HG03342 (cell line): ENCODE measurements at regions not wholly inside any gene's neighbourhood (a gene's known extent, or its start where the extent isn't known, plus 50 kb on each side); places are given as distances from the start of the nearest gene placed in this dataset.
A peak's percentile ranks its signal among the peaks of the same experiment; 100 is the strongest.

Experiments
- ATAC-seq: cut with Tn5 transposase; IDR thresholded peaks from one replicate; pipeline ENCODE4 v1.9.1; 2021; ENCODE audit warnings: mild to moderate bottlenecking, moderate library complexity; ENCODE audit not compliant: unreplicated experiment

DNA sequence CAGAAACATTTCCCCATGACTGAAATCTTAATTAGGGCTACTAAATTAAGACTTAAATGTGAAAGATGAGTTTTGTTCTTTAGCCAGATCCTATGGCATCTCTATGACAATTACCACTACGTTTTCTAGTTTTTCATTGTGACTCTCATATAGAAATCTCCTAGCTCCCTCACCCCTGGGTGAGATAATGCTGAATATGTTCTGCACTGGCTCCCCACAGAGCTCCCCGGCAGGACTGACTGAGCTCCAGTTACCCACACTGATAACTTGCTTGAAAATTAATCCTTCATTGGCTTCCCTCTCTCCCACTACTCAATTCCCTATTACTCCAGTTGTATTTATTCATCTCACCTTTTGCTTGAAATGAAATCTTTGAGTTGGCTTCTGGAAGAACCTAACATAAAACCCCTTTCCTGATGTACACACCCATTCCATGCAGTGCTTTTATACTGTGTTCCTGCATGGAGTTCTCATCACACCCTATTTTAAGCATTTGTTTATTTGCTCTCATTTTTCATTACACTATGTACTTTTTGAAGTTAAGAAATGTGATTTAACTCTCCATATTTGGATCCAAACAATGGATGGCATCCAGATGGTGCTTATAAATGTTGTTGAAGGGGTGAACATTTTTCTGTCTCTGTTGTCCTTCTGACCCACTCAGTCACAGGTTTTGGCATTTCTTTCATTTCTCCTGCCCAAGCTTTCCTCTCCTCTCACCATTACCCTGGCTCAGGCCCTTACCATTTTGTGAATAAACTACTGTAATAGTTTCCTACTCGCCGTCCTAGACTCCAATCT is 623.4 kb downstream of the SPRY1 start:
- no peak for ATAC-seq

DNA sequence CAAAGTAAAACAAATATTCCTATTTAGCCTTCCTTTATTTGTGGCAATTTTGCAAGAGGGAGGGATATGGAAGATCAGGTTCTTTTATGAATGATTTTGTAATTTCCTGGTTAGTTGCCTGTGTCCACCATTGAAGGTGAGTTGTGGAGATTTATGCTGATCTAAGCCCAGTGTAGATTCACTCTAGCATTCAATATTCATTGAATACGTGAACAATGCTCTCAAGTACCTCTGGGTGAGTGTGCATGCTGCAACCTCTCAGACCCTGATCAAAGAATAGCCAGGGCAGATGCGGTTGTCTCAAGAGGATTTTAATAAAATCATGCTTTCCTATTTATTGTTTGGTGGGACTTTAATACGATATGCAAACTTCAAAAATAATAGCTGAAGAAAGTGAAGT is 628.4 kb downstream of the SPRY1 start:
- ATAC-seq = no peak

DNA sequence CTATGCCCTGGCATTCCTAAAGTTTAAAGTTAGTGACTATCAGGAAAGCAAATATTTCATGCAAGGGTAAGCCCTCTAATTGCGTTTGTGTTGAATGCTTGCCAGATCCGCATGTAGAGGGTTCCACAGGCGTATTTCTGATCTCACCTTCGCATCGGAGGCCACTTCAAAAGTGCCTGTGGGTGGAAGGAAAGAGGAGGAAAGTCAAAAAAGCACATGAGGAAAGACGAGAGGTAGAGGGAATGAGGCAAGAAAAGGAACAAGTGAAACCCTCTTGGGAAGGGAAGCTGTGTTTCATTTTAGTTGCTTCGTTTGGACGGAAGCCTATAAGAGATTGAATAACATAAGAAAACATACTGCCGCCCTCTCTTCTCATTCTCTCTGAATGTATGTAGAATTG is 628.8 kb downstream of the SPRY1 start:
- no peak for ATAC-seq

DNA sequence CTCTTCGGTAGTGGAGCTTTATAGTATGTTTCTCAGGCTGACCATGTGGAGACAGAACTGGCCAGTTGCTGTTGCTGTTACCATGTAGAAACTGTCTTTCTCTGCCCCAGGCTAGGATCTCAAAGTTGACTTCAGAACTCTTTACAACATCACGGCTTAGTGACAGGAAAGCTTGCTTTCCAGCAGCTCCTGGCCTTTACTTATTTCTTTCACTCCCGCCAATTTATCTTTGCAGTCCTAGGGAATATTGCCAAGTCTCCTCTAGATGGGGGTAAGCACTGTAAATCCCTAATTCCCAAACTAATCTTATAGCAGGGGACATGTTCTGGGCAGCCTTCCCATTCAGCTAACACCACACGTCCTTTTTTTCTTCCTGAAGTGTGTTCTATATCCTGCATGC is 631.6 kb downstream of the SPRY1 start:
- ATAC-seq = no peak

DNA sequence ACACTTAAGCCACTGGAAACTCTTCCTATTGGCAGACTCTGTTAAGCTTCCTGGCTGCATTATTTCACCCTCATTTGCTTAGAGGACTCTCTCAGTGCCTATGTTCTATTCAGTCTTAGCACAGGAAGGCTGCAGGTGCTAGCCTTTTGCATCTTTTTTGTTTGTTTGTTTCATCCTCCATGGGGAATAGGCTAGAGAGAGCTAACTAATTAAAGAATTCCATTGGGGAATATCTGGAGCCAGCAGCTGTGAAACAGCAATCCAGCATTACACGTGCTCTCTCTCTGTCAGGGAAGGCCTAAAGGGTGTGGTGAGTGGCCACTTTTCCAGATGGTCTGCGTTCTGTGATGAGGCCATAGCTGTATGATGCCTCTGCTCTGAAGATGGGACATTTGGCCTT is 633.6 kb downstream of the SPRY1 start:
- ATAC-seq = no peak

DNA sequence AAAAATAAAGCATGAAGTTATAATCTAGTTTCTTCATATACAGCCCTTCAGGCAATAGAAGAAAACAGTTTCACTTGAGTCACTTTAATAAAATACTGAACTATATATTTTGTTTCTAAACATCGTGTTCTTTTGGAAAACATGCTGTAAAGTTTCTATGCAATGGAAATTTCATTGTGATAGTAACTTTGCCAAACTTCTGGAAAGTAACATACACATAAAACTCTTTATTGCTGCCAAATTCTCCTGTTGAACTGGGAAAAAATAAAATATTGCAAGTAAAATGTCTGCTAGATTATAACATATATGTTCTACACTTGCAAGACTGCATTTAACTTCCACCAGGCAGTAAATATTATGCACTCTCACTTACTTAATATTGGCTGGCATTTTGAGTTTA is 635.4 kb downstream of the SPRY1 start:
- ATAC-seq = no peak

DNA sequence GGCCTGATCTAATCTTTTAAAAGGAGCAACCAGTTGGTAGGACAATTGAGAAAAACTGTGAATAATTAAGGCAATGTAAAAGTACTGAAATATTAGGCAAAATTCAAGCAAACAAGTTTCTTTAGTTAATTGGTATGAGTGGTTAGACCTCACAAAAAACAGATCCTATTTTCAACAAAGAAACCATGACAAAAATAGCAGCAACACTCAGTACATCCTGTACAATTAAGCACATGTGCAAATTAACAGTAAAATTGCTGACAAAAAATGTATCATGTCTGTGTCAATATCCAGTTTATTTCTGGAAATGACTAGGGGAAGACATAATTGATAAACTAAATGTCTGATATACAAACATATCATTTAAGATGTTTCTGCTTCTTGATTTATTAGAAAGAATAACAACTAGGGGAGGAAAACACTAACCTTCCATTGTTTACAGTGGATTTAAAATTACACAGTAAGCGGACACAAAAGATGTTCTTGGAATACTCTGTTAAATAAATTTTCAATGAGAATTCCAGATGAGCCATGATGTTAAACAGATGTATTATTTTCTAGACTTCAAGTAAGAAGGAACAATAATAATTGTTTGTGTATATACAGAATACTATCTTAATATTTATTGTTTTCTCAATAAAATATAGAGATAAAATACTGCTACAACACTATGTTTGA is 638.9 kb downstream of the SPRY1 start:
- no peak for ATAC-seq

DNA sequence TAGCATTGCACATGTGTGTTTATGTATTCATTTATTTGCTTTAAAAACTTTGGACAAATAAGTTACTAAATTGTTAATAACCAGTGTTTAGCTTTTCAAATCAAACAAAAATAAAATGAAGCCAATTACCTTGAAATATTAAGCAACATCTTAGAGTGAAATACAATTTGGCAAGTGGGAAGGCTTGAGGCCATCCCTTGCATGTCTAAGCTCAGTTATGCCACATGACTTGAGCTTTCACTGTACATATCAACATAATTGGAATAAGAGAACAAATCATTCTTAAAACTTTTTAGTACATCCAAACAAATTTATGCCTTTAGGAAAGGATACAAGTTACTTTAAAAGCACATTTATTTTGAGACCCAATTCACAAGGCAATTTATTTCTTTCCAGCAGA is 640.6 kb downstream of the SPRY1 start:
- ATAC-seq = no peak

DNA sequence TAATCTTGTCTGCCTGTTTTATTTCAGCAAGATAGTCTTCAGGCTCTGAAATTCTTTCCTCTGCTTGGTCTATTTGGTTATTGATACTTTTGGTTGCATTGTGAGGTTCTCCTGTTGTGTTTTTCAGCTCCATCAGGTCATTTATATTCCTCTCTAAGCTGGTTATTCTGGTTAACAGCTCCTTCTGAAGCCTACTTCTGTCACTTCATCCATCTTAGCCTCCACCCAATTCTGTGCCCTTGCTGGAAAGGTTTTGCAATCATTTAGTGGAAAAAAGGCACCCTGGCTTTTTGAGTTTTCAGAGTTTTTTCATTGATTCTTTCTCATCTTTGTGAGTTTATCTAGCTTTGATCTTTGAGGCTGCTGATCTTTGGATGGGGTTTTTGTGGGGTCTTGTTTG is 647.7 kb downstream of the SPRY1 start:
- ATAC-seq = no peak

DNA sequence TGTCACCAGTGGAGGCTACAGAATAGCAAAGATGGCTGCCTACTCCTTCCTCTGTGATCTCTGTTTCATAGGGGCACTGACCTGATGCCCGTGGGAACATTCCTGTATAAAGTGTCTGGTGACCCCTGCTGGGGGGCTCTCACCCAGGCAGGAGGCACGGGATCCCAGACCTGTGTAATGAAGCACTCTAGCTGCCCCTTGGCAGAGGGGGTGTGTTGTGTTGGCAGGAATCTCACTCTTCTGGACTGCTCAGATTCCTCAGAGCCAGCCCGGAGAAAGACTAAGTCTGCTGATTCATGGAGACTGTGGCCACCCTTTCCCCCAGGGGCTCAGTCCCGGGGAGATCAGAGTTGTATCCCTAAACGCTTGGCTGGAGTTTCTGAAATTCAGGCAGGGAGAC is 648.3 kb downstream of the SPRY1 start:
- no peak for ATAC-seq

DNA sequence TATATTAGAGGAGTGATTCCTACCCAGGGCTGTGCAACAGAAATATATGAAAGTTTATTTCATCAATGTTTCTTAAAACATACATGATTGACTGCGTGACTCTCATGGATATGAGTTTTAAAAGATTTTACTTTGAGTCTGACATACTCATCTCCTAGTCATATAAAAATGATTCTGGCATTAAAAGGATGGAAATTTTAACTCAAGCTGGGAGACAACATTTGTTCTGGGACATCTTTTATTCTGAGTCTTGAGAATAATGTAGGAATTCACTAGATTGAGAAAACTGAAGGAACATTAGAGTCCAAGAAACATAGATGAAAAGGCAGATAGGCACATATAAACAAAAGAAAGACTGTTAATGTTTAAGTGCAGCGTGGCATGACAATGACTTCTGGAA is 649.6 kb downstream of the SPRY1 start:
- ATAC-seq = no peak

DNA sequence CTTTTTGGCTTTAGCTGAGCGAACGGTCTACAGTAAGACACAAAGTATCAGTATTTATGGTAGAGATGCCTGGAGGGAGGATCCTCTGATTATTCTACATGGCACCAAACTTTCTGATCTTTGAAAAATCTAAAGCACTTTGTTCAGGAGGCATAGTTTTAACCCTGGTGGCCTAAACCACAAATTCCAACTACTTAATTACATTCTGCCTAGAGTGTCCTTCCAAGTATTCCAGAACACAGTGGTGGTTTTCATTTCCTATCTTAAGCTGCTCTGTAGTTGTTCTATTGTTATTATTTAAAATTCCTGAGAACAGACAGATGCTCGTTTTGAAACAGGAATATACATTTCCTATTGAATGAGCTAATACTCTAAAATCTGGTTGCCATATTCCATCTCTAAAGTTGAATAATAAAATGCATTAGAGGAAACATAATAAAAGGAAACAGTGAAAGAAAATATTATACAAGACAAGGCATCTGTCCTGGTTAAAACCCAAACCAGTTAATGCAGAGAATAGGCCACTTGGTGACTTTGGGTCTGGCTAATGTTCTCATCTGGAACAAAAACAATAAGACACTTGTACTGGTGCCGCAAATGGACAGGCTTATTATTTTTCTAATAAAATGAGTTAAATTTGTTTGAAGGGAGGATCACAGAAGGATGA is 657.4 kb downstream of the SPRY1 start:
- ATAC-seq = no peak

DNA sequence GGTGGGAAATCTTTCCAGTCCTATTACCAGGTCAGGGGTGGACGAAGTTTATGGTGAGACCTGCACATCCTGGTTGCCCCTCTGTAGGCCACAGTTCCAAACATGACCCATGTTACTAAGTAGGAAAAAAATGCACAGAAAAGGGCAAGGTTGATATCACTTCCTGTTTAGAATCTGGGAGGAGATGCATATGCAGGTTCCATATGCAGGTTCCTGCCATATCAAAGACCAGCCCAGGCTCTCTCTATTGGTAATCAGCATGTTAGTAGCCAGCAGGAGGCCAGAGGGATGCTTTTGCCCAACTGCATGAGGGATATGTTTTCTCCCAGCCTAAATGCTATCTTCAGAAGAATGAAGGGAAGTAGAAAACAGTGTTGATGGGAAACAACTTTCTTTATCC is 657.2 kb downstream of the ANKRD50 start:
- ATAC-seq = no peak

DNA sequence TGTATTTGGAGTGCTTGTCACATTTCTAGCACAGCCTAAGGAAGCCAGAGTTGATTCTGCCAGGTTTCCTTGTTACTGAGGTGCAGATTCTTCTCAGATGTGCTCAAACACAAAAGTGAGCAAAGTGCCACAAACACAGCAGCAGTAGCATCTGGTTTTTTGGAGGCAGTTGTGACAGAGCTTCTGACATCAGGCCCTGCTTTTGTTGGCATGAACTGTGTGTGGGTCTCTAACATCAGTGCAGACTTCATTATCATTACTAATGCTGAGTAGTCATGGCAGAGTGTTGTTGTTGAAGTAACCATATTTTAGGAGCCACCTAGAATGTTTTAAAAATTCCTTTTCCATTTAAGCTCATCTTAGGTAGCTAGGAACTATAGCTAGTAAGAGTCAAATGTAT is 656.6 kb downstream of the ANKRD50 start:
- ATAC-seq = no peak

DNA sequence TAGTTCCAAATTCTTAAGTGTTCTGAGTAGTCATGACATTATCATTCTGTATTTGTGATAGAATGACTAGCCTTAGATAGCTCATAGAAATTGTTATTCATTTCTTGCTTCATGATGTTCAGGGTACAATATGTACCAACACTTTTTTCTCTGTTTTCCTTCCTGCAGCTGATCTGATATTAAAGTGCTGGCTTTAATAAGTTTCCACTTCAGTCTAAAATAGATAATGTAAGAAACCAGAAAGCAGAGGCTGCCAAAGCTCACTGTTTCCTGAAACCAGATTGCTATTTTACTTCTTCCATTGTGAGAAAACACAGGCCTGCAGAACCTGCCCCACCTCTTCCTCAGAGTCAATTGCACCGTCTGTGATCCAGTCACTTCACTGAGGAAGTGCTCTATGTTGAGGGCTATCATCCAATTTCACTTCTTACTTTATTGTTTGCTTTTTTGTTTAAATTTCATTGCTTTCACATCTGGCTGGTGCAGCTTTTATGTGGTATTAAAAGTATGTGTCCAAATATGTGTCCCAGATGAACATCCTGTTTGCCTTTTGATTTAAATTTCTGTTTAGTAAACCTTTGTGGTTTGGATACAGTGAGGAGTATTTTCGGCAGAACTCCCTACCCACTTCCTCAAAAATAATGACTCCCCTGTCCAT is 652.1 kb downstream of the ANKRD50 start:
- ATAC-seq = peak; percentile 62

DNA sequence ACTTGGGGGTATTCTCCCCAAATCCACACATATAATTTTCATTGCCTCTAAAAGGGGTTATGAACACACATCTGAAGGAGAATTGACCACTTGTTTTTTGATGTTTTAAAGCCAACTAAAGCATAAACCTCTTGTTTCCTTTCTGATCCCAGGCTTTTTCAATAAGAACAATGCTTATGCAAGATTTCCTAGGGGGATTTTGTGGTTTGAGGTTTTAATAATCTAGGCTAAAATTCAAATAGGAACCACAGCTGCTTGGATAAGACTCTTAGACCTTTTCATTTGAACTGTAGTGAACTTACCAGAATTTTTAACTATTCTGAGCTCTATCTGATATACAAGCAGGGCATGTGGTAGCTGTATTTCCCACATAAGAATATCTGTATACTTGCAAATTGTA is 651.1 kb downstream of the ANKRD50 start:
- no peak for ATAC-seq

DNA sequence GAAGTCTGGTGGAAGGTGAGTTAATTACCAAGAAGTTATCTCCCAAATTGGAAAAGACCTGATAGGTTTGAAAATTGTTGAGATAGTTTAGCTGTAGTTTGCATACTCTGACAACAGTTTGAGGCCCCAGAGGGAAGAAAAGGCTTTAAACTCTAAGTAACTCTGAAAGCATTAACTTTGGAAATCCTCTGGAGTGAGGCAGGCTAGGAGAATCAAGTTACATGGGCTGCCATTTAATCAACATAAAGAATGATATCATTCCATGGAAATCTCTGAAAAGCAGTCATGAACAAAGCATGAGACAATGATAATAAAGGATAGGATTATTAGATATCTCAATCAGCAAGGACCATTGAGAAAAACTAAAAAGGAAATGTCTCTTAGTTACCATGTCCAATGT is 647.1 kb downstream of the ANKRD50 start:
- no peak for ATAC-seq

DNA sequence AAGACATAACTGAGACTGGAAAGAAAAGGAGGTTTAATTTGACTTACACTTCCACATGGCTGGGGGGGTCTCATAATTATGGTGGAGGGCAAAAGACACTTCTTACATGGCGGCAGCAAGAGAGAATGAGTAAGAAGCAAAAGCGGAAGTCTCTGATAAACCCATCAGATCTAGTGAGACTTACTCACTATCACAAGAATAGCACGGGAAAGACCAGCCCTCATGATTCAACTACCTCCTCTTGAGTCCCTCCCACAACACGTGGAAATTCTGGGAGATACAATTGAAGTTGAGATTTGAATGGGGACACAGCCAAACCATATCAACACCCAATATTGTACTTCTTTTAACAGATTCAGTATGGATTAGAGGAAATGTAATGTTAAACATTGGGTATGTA is 646.6 kb downstream of the ANKRD50 start:
- ATAC-seq = no peak

DNA sequence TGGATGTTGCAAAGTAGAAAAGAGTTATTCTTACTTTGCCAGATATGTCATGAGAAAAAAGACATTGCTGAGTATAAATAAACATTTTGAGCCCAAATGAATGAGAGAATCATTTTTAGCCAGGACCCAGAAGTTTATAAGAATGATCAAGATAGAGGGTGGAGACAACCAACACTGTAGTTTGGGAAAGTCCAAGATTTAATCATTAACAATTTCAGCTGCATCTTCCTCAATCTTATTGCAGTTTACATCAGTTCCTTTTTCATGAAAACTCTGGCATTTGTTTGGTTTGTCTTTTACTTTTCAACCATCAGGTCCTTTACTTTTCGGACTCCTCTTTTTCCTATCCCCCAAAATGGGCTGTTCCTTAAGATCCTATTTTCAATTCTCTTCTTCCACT is 645.9 kb downstream of the ANKRD50 start:
- no peak for ATAC-seq

DNA sequence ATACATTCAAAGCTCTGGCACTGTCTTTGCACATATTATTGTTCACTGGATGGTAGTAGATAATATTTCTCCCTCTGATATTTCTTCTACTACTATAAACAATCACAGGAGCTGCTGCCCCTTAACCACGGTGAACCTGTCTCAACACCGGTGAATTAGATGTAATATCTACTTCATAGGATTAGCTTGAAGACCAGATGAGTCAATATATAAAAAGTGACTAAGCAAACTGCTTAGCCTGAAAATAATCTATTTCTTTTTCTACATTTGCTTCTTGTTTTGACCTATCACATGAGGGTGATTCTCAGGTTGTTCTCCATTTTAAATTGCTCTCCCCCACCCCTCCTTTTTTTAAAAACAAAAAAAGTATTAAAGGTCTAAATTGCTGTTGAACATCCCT is 645.5 kb downstream of the ANKRD50 start:
- no peak for ATAC-seq

DNA sequence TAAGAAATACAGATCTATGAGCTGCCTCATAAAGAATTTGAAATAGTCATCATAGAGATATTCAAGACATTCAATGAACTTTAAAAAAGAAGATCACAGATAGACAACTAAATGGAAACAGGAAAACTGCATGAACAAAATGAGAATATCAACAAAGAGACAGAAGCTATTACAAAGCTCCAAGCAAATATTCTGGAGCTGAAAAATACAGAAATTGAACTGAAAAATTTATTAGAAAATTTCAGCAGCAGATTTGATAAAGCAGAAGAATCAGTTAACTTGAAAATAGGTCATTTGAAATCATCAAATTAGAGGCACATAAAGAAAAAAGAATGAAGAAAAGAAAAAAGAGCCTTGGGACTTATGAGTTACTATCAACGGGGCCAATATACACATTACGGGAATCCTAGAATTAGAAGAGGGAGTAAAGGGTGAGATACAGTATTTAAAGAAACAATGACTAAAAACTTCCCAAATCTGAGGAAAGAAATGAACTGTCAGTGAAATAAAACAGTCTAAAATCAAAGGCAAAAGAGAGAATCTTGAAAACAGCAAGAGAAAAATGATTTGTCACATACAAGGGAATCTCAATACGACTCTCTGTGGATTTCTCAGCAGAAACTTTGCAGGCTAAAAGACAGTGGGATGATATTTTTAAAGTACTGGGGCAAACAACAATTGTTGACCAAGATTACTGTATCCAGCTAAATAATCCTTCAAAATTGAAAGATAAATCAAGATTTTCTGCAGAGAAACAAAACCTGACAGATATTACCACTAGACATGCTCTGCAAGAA is 641.6 kb downstream of the ANKRD50 start:
- no peak for ATAC-seq
